Neuron (in vitro differentiated cells): ENCODE measurements at regions not wholly inside any gene's neighbourhood (a gene's known extent, or its start where the extent isn't known, plus 50 kb on each side); places are given as distances from the start of the nearest gene placed in this dataset.
"Not testable (repeated sequence)": the region's sequence is repeated elsewhere in the genome, so short reads cannot be mapped to it uniquely, and the experiment has no call there.

ENCODE experiments used
- H2AFZ ChIP-seq: one replicate; pipeline ENCODE4 v1.6.1; 2013; ENCODE audit warnings: low read depth, mild to moderate bottlenecking, inconsistent platforms, low read length, moderate library complexity
- H3K27me3 ChIP-seq: one replicate; pipeline ENCODE4 v1.6.1; 2013; ENCODE audit warnings: low read length; ENCODE audit not compliant: insufficient read depth
- H3K36me3 ChIP-seq: one replicate; pipeline ENCODE4 v1.6.1; 2013; ENCODE audit warnings: low read length; ENCODE audit not compliant: insufficient read depth
- H3K4me1 ChIP-seq: one replicate; pipeline ENCODE4 v1.6.1; 2013; ENCODE audit warnings: low read length; ENCODE audit not compliant: insufficient read depth
- H3K4me3 ChIP-seq: 2 replicates; pipeline ENCODE4 v1.5.1; 2013; ENCODE audit warnings: mild to moderate bottlenecking, low read length, moderate library complexity
- H3K9me3 ChIP-seq: one replicate; pipeline ENCODE4 v1.6.1; 2013; ENCODE audit warnings: low read length

- no peaks in the 10 kb centered on the region for H3K9me3 ChIP-seq
- H3K27me3 ChIP-seq: no peaks in the 10 kb centered on the region
- no peak overlapping the region for H3K4me3 ChIP-seq
- H3K4me1 ChIP-seq: no peaks in the 10 kb centered on the region
- no peak overlapping the region for H2AFZ ChIP-seq
- no peaks in the 10 kb centered on the region for H3K36me3 ChIP-seq
Measured at GRCh38 chr3:18558507-18558906, 133.4 kb upstream of the SATB1 start.

GRCh38 chr3:18557216-18557615, 132.1 kb upstream of the SATB1 start:
- Histone ChIP-seq H3K4me1 (no peaks in the 10 kb centered on the region), H3K27me3 (no peaks in the 10 kb centered on the region), H2AFZ (no peak overlapping the region), H3K9me3 (no peaks in the 10 kb centered on the region), H3K4me3 (no peak overlapping the region), H3K36me3 (no peaks in the 10 kb centered on the region)

GRCh38 chr3:18556503-18557135, 131.5 kb upstream of the SATB1 start:
- no peak overlapping the region for H2AFZ ChIP-seq
- H3K4me3 ChIP-seq: no peak overlapping the region
- H3K9me3 ChIP-seq: no peaks in the 10 kb centered on the region
- no peaks in the 10 kb centered on the region for H3K4me1 ChIP-seq
- no peaks in the 10 kb centered on the region for H3K36me3 ChIP-seq
- H3K27me3 ChIP-seq: no peaks in the 10 kb centered on the region

GRCh38 chr3:18556001-18556408, 130.9 kb upstream of the SATB1 start:
- Histone ChIP-seq H3K9me3 (no peaks in the 10 kb centered on the region), H2AFZ (no peak overlapping the region), H3K4me1 (no peaks in the 10 kb centered on the region), H3K4me3 (no peak overlapping the region), H3K36me3 (no peaks in the 10 kb centered on the region), H3K27me3 (no peaks in the 10 kb centered on the region)

GRCh38 chr3:18552579-18553105, 127.5 kb upstream of the SATB1 start:
- H3K4me1 ChIP-seq, H3K4me3 ChIP-seq, H3K9me3 ChIP-seq, H3K36me3 ChIP-seq, H2AFZ ChIP-seq, H3K27me3 ChIP-seq: not testable (repeated sequence)

- Histone ChIP-seq H3K9me3 (no peaks in the 10 kb centered on the region), H3K4me3 (no peak overlapping the region), H3K4me1 (peaks cover 3% of the 10 kb centered on the region), H3K36me3 (no peaks in the 10 kb centered on the region), H2AFZ (no peak overlapping the region), H3K27me3 (no peaks in the 10 kb centered on the region)
Measured at GRCh38 chr3:18546632-18547031, 121.5 kb upstream of the SATB1 start.

GRCh38 chr3:18544146-18544545, 119.0 kb upstream of the SATB1 start:
- H2AFZ ChIP-seq: no peak overlapping the region
- H3K36me3 ChIP-seq: no peaks in the 10 kb centered on the region
- H3K4me1 ChIP-seq: peaks cover 3% of the 10 kb centered on the region
- H3K9me3 ChIP-seq: no peaks in the 10 kb centered on the region
- no peaks in the 10 kb centered on the region for H3K27me3 ChIP-seq
- no peak overlapping the region for H3K4me3 ChIP-seq

- Histone ChIP-seq H3K27me3 (no peaks in the 10 kb centered on the region), H2AFZ (no peak overlapping the region), H3K4me3 (no peak overlapping the region), H3K4me1 (no peaks in the 10 kb centered on the region), H3K36me3 (no peaks in the 10 kb centered on the region), H3K9me3 (no peaks in the 10 kb centered on the region)
Measured at GRCh38 chr3:18538463-18539230, 113.5 kb upstream of the SATB1 start.

- Histone ChIP-seq H3K27me3 (no peaks in the 10 kb centered on the region), H2AFZ (no peak overlapping the region), H3K36me3 (no peaks in the 10 kb centered on the region), H3K4me3 (no peak overlapping the region), H3K9me3 (no peaks in the 10 kb centered on the region), H3K4me1 (no peaks in the 10 kb centered on the region)
Measured at GRCh38 chr3:18533039-18533438, 107.9 kb upstream of the SATB1 start.

- Histone ChIP-seq H3K27me3 (no peaks in the 10 kb centered on the region), H2AFZ (no peak overlapping the region), H3K4me3 (no peak overlapping the region), H3K36me3 (no peaks in the 10 kb centered on the region), H3K4me1 (no peaks in the 10 kb centered on the region), H3K9me3 (no peaks in the 10 kb centered on the region)
Measured at GRCh38 chr3:18531662-18532061, 106.5 kb upstream of the SATB1 start.

- H3K9me3 ChIP-seq: no peaks in the 10 kb centered on the region
- H3K4me1 ChIP-seq: no peaks in the 10 kb centered on the region
- no peaks in the 10 kb centered on the region for H3K36me3 ChIP-seq
- no peak overlapping the region for H3K4me3 ChIP-seq
- H2AFZ ChIP-seq: no peak overlapping the region
- no peaks in the 10 kb centered on the region for H3K27me3 ChIP-seq
Measured at GRCh38 chr3:18529631-18530030, 104.5 kb upstream of the SATB1 start.

- Histone ChIP-seq H3K4me1 (no peaks in the 10 kb centered on the region), H3K9me3 (no peaks in the 10 kb centered on the region), H3K4me3 (no peak overlapping the region), H2AFZ (no peak overlapping the region), H3K36me3 (no peaks in the 10 kb centered on the region), H3K27me3 (no peaks in the 10 kb centered on the region)
Measured at GRCh38 chr3:18527691-18528090, 102.6 kb upstream of the SATB1 start.

- Histone ChIP-seq H3K4me1 (no peaks in the 10 kb centered on the region), H3K36me3 (no peaks in the 10 kb centered on the region), H3K27me3 (no peaks in the 10 kb centered on the region), H3K9me3 (no peaks in the 10 kb centered on the region), H2AFZ (no peak overlapping the region), H3K4me3 (no peak overlapping the region)
Measured at GRCh38 chr3:18526667-18527066, 101.5 kb upstream of the SATB1 start.
